Adrenal gland (tissue), 9 donors: ENCODE measurements at regions not wholly inside any gene's neighbourhood (a gene's known extent, or its start where the extent isn't known, plus 50 kb on each side); places are given as distances from the start of the nearest gene placed in this dataset.

Source experiments
- DNase-seq, 7 donors: peaks; one replicate each; pipeline ENCODE4 v3.0.0-alpha.2; 2019 to 2020
- H3K27ac ChIP-seq, 5 donors: fragments of 200-600 bp; sonication (generic) in 4 of 5; 1 replicate in 3 of 5; 2 replicates in 2 of 5; pipeline versions ENCODE4 v1.5.1 to v1.8.0; 2016 to 2020; ENCODE audit warnings: mild to moderate bottlenecking in 1 of 5
- H3K27me3 ChIP-seq: fragments of 200-600 bp; 2 replicates; pipeline ENCODE4 v1.8.0; 2021
- H3K36me3 ChIP-seq, 2 donors: fragments of 200-600 bp; replicated peaks in 1 of 2; 1 replicate in 1 of 2; 2 replicates in 1 of 2; pipeline versions ENCODE4 v1.5.1 to v1.8.0; 2018 to 2022
- H3K4me1 ChIP-seq, 2 donors: fragments of 200-600 bp; replicated peaks in 1 of 2; 1 replicate in 1 of 2; 2 replicates in 1 of 2; pipeline versions ENCODE4 v1.5.1 to v1.8.0; 2018 to 2021
- H3K4me3 ChIP-seq, 4 donors: fragments of 200-600 bp; sonication (generic) in 3 of 4; one replicate each; pipeline ENCODE4 v1.5.1; 2016 to 2018
- H3K9me3 ChIP-seq, 3 donors: fragments of 200-600 bp; sonication (generic) in 1 of 3; replicated peaks in 1 of 3; 1 replicate in 2 of 3; 2 replicates in 1 of 3; pipeline versions ENCODE4 v1.5.1 to v1.8.0; 2016 to 2021
- POLR2A ChIP-seq, 2 donors: fragments of 450-650 bp; IDR thresholded peaks; one replicate each; pipeline ENCODE4 v1.6.1; 2017; ENCODE audit warnings: antibody characterized with exemption in 2 of 2, mild to moderate bottlenecking in 2 of 2, moderate library complexity in 1 of 2
- WGBS, 4 donors: extraction: QIAGEN DNeasy Blood & Tissue Kit in 2 of 4; methylation state at CpG; one replicate each; pipeline versions ENCODE4 v1.1.5 to v1.1.7; 2013 to 2017; 5-methylcytosine and 5-hydroxymethylcytosine counted together
- intact Hi-C, 2 donors: fragments of 100-400 bp; cut with DNase I; formaldehyde crosslinking; loops; one replicate each; pipeline versions ENCODE4 v1.14.1 to v1.15.0; 2022 to 2023
- TF ChIP-seq, protein P1 (sequence below), 6 experiments: fragments of 450-650 bp in 4 of 6; fragments of 200-600 bp in 2 of 6; sonication (generic) in 1 of 6; IDR thresholded peaks; 1 replicate in 5 of 6; 2 replicates in 1 of 6; pipeline versions ENCODE4 v1.5.1 to v1.8.0; 2016 to 2021; ENCODE audit warnings: antibody characterized with exemption in 6 of 6, mild to moderate bottlenecking in 2 of 6, moderate library complexity in 1 of 6
- donor health status: healthy with polysubstance abuse.
- donor health status: Bipolar disorder and iron deficiency.
- donor health status: DM: yes; HTN: yes; CAD: no.
- donor health status: DM: no; HTN: no; CAD: no.
- donor health status: DM: no; HTN: no; CAD: no.

DNA sequence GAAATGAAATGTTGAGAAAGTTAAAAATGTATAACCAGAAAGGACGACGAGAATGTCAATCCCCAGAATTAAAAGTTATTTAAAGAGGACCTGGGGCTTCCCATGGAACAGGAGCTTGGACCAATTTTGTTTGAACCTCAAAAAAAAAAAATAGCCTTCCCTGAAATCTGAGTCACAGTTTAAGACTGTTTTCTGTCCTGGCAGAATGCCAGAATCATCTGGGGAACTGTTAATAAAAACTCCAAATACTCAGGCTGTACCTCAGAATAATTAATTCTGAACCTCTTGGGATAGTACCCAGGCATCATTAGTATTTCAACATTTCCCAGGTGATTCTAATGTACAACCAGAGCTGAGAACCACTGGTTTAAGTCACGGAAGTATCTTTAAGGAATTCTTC lies 102.2 kb upstream of the SLCO6A1 start:
- no peaks in the 10 kb centered on the region for H3K36me3 ChIP-seq
- peak in 2 of 7 donors; percentile 22 to 26 for DNase-seq
- H3K27me3 ChIP-seq, result no peaks in the 10 kb centered on the region
- 76 to 85% (median 82%) methylated on average over 3 of the region's 3 CpGs for WGBS, 4 donors
- H3K27ac ChIP-seq, result no peak overlapping the region
- no peaks in the 10 kb centered on the region for H3K9me3 ChIP-seq
- intact Hi-C loops, result no loop called here
- H3K4me3 ChIP-seq, result no peak overlapping the region
- no peak for TF ChIP-seq POLR2A (IDR thresholded peaks at IDR 0.05)
- TF ChIP-seq, protein P1, sequence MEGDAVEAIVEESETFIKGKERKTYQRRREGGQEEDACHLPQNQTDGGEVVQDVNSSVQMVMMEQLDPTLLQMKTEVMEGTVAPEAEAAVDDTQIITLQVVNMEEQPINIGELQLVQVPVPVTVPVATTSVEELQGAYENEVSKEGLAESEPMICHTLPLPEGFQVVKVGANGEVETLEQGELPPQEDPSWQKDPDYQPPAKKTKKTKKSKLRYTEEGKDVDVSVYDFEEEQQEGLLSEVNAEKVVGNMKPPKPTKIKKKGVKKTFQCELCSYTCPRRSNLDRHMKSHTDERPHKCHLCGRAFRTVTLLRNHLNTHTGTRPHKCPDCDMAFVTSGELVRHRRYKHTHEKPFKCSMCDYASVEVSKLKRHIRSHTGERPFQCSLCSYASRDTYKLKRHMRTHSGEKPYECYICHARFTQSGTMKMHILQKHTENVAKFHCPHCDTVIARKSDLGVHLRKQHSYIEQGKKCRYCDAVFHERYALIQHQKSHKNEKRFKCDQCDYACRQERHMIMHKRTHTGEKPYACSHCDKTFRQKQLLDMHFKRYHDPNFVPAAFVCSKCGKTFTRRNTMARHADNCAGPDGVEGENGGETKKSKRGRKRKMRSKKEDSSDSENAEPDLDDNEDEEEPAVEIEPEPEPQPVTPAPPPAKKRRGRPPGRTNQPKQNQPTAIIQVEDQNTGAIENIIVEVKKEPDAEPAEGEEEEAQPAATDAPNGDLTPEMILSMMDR (IDR thresholded peaks at IDR 0.05), result no peak
- no peaks in the 10 kb centered on the region for H3K4me1 ChIP-seq

DNA sequence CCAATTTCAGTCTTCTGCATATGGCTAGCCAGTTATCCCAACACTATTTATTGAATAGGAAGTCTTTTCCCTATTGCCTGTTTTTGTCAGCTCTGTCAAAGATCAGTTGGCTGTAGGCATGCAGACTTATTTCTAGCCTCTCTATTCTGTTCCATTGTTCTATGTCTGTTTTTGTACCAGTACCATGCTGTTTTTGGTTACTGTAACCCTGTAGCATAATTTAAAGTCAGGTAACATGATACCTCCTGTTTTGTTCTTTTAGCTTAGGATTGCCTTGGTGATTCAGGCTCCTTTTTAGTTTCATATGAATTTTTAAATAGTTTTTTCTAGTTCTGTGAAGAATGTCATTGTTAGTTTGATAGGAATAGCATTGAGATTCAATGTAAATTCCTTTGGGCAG lies 104.9 kb upstream of the SLCO6A1 start:
- no peak for TF ChIP-seq POLR2A (IDR thresholded peaks at IDR 0.05)
- TF ChIP-seq, protein P1 (IDR thresholded peaks at IDR 0.05), result no peak
- intact Hi-C loops, result no loop called here
- Histone ChIP-seq H3K4me3 (no peak overlapping the region), H3K27me3 (no peaks in the 10 kb centered on the region), H3K27ac (no peak overlapping the region), H3K4me1 (no peaks in the 10 kb centered on the region), H3K36me3 (no peaks in the 10 kb centered on the region), H3K9me3 (no peaks in the 10 kb centered on the region)
- no peak for DNase-seq

DNA sequence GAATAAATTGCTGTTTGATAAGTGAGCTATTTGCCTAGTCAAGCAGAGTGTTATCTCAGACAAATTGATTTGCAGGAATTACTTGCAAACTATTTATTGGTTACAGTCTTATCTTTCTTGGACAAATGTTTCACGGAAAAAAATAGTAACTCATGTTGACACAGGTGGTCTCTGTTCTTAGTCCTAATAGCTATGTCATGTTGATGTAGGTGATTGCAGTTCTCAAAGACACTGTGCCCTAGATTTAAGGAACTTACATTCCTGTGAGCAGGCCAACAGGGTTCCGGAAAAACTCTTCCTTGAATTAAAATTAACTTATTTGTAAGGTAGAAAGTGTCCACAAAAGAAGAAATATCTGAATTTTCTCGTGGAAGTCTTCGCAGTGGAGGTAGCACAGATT lies 109.6 kb upstream of the SLCO6A1 start:
- Histone ChIP-seq H3K4me3 (no peak overlapping the region), H3K27me3 (no peaks in the 10 kb centered on the region), H3K4me1 (no peaks in the 10 kb centered on the region), H3K27ac (no peak overlapping the region), H3K36me3 (no peaks in the 10 kb centered on the region), H3K9me3 (no peaks in the 10 kb centered on the region)
- WGBS, 4 donors, result 75 to 81% (median 78%) methylated on average over 4 of the region's 4 CpGs
- TF ChIP-seq POLR2A (IDR thresholded peaks at IDR 0.05), result no peak
- TF ChIP-seq, protein P1 (IDR thresholded peaks at IDR 0.05), result no peak
- intact Hi-C loops, result no loop called here
- no peak for DNase-seq

DNA sequence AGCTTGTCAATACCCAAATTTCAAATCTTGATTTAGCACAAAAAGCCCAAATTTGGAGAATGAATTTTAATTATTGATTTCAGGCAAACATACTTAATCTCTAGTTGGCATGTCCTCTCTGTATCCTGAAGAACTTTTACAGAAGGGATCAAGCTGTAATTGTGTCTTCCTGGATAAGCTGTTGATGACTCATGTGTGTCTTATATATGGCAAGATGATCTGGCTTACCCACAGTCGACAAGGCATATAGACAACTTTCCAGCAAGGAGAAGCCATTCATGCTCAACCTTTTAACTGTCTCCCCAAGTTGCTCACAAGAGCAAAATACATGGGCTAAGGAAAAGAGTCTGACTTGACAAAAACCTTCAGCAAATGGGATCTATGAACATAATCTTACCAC lies 112.5 kb upstream of the SLCO6A1 start:
- DNase-seq, result no peak
- intact Hi-C loops, result no loop called here
- 73 to 100% (median 80%) methylated on average over 1 of the region's 1 CpG for WGBS, 4 donors

More for the DNA sequence above, 112.5 kb upstream of the SLCO6A1 start:
- no peak overlapping the region for H3K27ac ChIP-seq
- H3K4me1 ChIP-seq, result no peaks in the 10 kb centered on the region
- H3K4me3 ChIP-seq, result no peak overlapping the region
- TF ChIP-seq, protein P1 (IDR thresholded peaks at IDR 0.05), result no peak
- TF ChIP-seq POLR2A (IDR thresholded peaks at IDR 0.05), result no peak
- no peaks in the 10 kb centered on the region for H3K36me3 ChIP-seq
- H3K9me3 ChIP-seq, result no peaks in the 10 kb centered on the region
- no peaks in the 10 kb centered on the region for H3K27me3 ChIP-seq
